SK-N-SH (cell line): ENCODE measurements at regions not wholly inside any gene's neighbourhood (a gene's known extent, or its start where the extent isn't known, plus 50 kb on each side); places are given as distances from the start of the nearest gene placed in this dataset.
"Not testable (repeated sequence)": the region's sequence is repeated elsewhere in the genome, so short reads cannot be mapped to it uniquely, and the experiment has no call there.

ENCODE experiments used
- EP300 ChIP-seq, 2 experiments: IDR thresholded peaks; 2 replicates each; pipeline versions ENCODE4 v1.4.0 to v1.6.1; 2012; ENCODE audit warnings: borderline replicate concordance in 1 of 2, low read depth in 1 of 2, low read length in 1 of 2
- NFIC ChIP-seq: IDR thresholded peaks from 2 replicates; pipeline ENCODE4 v1.4.0; 2012; ENCODE audit warnings: borderline replicate concordance
- POLR2AphosphoS5 ChIP-seq: IDR thresholded peaks from 2 replicates; pipeline ENCODE4 v1.6.1; 2012; ENCODE audit warnings: low read depth, low read length
- RAD21 ChIP-seq: IDR thresholded peaks from 2 replicates; pipeline ENCODE4 v1.6.1; 2012; ENCODE audit warnings: mild to moderate bottlenecking, low read length
- SIN3A ChIP-seq: IDR thresholded peaks from 2 replicates; pipeline ENCODE4 v1.6.1; 2012; ENCODE audit warnings: low read depth, mild to moderate bottlenecking, low read length, moderate library complexity, borderline replicate concordance
- TCF12 ChIP-seq: IDR thresholded peaks from 2 replicates; pipeline ENCODE4 v1.4.0; 2012
- TEAD4 ChIP-seq: IDR thresholded peaks from 2 replicates; pipeline ENCODE4 v1.4.0; 2012; ENCODE audit warnings: mild to moderate bottlenecking, borderline replicate concordance; ENCODE audit not compliant: insufficient read depth
- TF ChIP-seq, protein P1 (sequence below): fragments of 200-600 bp; sonication (generic); IDR thresholded peaks from 2 replicates; pipeline ENCODE4 v1.6.1; 2017; ENCODE audit warnings: antibody characterized with exemption, mild to moderate bottlenecking, moderate library complexity
- TF ChIP-seq, protein P2 (sequence below): fragments of 150-350 bp; IDR thresholded peaks from 2 replicates; pipeline ENCODE4 v1.6.1; 2017; ENCODE audit warnings: antibody characterized with exemption, low read length, low read depth, borderline replicate concordance

DNA sequence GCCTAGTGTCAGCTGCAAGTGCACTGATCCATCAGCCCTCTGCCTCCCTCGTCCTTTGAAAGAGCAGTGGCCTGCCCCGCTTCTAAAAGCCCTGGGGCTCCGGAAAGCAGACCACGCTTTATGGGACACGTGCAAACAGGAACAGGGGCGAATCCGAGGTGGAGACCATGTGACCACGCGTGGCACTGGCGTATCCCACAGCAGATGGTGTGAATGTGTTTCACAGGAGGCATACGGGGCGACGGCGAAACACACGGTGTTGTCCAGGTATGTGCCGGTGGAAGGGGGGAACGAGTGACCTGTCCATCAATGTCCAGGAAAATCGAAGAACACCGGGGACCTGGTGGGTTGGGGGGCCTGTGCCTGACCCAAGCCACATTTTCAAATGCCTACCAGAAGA, 201.6 kb downstream of the ZNF716 start:
- TF ChIP-seq, protein P1, sequence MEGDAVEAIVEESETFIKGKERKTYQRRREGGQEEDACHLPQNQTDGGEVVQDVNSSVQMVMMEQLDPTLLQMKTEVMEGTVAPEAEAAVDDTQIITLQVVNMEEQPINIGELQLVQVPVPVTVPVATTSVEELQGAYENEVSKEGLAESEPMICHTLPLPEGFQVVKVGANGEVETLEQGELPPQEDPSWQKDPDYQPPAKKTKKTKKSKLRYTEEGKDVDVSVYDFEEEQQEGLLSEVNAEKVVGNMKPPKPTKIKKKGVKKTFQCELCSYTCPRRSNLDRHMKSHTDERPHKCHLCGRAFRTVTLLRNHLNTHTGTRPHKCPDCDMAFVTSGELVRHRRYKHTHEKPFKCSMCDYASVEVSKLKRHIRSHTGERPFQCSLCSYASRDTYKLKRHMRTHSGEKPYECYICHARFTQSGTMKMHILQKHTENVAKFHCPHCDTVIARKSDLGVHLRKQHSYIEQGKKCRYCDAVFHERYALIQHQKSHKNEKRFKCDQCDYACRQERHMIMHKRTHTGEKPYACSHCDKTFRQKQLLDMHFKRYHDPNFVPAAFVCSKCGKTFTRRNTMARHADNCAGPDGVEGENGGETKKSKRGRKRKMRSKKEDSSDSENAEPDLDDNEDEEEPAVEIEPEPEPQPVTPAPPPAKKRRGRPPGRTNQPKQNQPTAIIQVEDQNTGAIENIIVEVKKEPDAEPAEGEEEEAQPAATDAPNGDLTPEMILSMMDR = not testable (repeated sequence)
- TF ChIP-seq, protein P2, sequence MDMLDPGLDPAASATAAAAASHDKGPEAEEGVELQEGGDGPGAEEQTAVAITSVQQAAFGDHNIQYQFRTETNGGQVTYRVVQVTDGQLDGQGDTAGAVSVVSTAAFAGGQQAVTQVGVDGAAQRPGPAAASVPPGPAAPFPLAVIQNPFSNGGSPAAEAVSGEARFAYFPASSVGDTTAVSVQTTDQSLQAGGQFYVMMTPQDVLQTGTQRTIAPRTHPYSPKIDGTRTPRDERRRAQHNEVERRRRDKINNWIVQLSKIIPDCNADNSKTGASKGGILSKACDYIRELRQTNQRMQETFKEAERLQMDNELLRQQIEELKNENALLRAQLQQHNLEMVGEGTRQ = not testable (repeated sequence)
- not testable (repeated sequence) for TF ChIP-seq RAD21; TCF12; NFIC; EP300 (IDR thresholded peaks at IDR 0.05; ENCODE audit: borderline replicate concordance in 1 of 2, low read depth in 1 of 2, low read length in 1 of 2); TEAD4; SIN3A; POLR2AphosphoS5
